DND-41 (cell line): ENCODE measurements at regions not wholly inside any gene's neighbourhood (a gene's known extent, or its start where the extent isn't known, plus 50 kb on each side); places are given as distances from the start of the nearest gene placed in this dataset.

Source experiments
- CTCF ChIP-seq: IDR thresholded peaks from 2 replicates; pipeline ENCODE4 v1.5.1; 2012; ENCODE audit warnings: borderline replicate concordance, low read length, moderate library complexity, mild to moderate bottlenecking; ENCODE audit not compliant: poor library complexity, severe bottlenecking; ENCODE audit errors: extremely low read depth
- EZH2 ChIP-seq: IDR thresholded peaks from 3 replicates; pipeline ENCODE4 v1.6.1; 2012; ENCODE audit warnings: borderline replicate concordance, low read depth, mild to moderate bottlenecking, moderate library complexity, low read length, inconsistent platforms; ENCODE audit not compliant: severe bottlenecking

GRCh38 chr9:31335529-31336234 is 1048.8 kb upstream of the ACO1 start:
- no peak for TF ChIP-seq CTCF
- no peak for TF ChIP-seq EZH2
